CD4-positive, CD25-positive, alpha-beta regulatory T cell (primary cell): ENCODE measurements at regions not wholly inside any gene's neighbourhood (a gene's known extent, or its start where the extent isn't known, plus 50 kb on each side); places are given as distances from the start of the nearest gene placed in this dataset.

ENCODE experiments used
- ATAC-seq, 2 donors: fragments of 150-1000 bp; cut with Tn5 transposase; one replicate each; pipeline ENCODE4 v1.10.0; 2021; ENCODE audit warnings: low read depth in 2 of 2, moderate number of reproducible peaks in 2 of 2, moderate library complexity in 1 of 2
- DNase-seq, 3 donors: peaks; one replicate each; pipeline versions ENCODE4 v3.0.0 to v3.0.0-alpha.2; 2012 to 2022; ENCODE audit warnings: mixed read lengths in 1 of 3
- H3K27ac ChIP-seq: one replicate; pipeline ENCODE4 v1.7.0; 2013; ENCODE audit warnings: mild to moderate bottlenecking, low read length; ENCODE audit not compliant: insufficient read depth, poor library complexity, severe bottlenecking
- H3K27me3 ChIP-seq: one replicate; pipeline ENCODE4 v1.7.0; 2013; ENCODE audit warnings: low read length; ENCODE audit not compliant: control insufficient read depth, insufficient read depth
- H3K36me3 ChIP-seq: one replicate; pipeline ENCODE4 v1.7.0; 2013; ENCODE audit warnings: mild to moderate bottlenecking, low read length, moderate library complexity; ENCODE audit not compliant: control insufficient read depth, insufficient read depth
- H3K4me1 ChIP-seq: 2 replicates; pipeline ENCODE4 v1.7.0; 2013; ENCODE audit warnings: mild to moderate bottlenecking, low read length; ENCODE audit not compliant: insufficient read depth, control insufficient read depth, poor library complexity, severe bottlenecking
- H3K4me3 ChIP-seq: one replicate; pipeline ENCODE4 v1.7.0; 2013; ENCODE audit warnings: low read depth, mild to moderate bottlenecking, low read length, moderate library complexity
- H3K9me3 ChIP-seq, 2 experiments: 1 replicate in 1 of 2; 2 replicates in 1 of 2; pipeline ENCODE4 v1.7.0; 2013; ENCODE audit warnings: low read length in 2 of 2, mild to moderate bottlenecking in 1 of 2, moderate library complexity in 1 of 2; ENCODE audit not compliant: control insufficient read depth in 2 of 2
- H3K27ac Mint-ChIP-seq, 3 donors: one replicate each; pipeline ENCODE4 v1.8.0; 2020 to 2022; ENCODE audit warnings: mild to moderate bottlenecking in 3 of 3, mixed read lengths in 3 of 3, moderate library complexity in 2 of 3
- H3K27me3 Mint-ChIP-seq: one replicate; pipeline ENCODE4 v1.8.0; 2022; ENCODE audit warnings: mild to moderate bottlenecking, mixed read lengths
- H3K36me3 Mint-ChIP-seq: one replicate; pipeline ENCODE4 v1.8.0; 2020; ENCODE audit warnings: mixed read lengths
- H3K4me1 Mint-ChIP-seq, 4 donors: one replicate each; pipeline ENCODE4 v1.8.0; 2020 to 2022; ENCODE audit warnings: mixed read lengths in 4 of 4, mild to moderate bottlenecking in 1 of 4
- H3K4me3 Mint-ChIP-seq, 4 donors: one replicate each; pipeline ENCODE4 v1.8.0; 2020 to 2022; ENCODE audit warnings: mild to moderate bottlenecking in 4 of 4, mixed read lengths in 4 of 4, moderate library complexity in 3 of 4
- H3K9me3 Mint-ChIP-seq, 7 donors: one replicate each; pipeline ENCODE4 v1.8.0; 2020 to 2022; ENCODE audit warnings: mixed read lengths in 7 of 7, mild to moderate bottlenecking in 3 of 7, moderate library complexity in 2 of 7

- no peaks in the 10 kb centered on the region for H3K4me1 ChIP-seq
- DNase-seq (no peak), ATAC-seq (no peak)
- peaks cover 6% of the 10 kb centered on the region for H3K27me3 ChIP-seq
- H3K4me3 ChIP-seq, result no peak overlapping the region
- H3K9me3 ChIP-seq, result no peaks in the 10 kb centered on the region
- Mint-ChIP-seq H3K9me3 (peaks cover 0 to 9% (median 0%) of the 10 kb centered on the region in 7 donors), H3K27me3 (peaks cover 19% of the 10 kb centered on the region), H3K27ac (no peak overlapping the region), H3K4me1 (no peaks in the 10 kb centered on the region), H3K36me3 (no peaks in the 10 kb centered on the region), H3K4me3 (no peak overlapping the region)
- no peak overlapping the region for H3K27ac ChIP-seq
- H3K36me3 ChIP-seq, result no peaks in the 10 kb centered on the region
Observed at GRCh38 chr21:35198565-35198964, 149.5 kb upstream of the RUNX1 start.

- Mint-ChIP-seq H3K27me3 (peaks cover 20% of the 10 kb centered on the region), H3K27ac (no peak overlapping the region), H3K36me3 (no peaks in the 10 kb centered on the region), H3K4me1 (no peaks in the 10 kb centered on the region), H3K9me3 (peaks cover 0 to 9% (median 0%) of the 10 kb centered on the region in 7 donors), H3K4me3 (no peak overlapping the region)
- Histone ChIP-seq H3K27ac (no peak overlapping the region), H3K27me3 (peaks cover 6% of the 10 kb centered on the region), H3K36me3 (no peaks in the 10 kb centered on the region), H3K9me3 (no peaks in the 10 kb centered on the region), H3K4me1 (no peaks in the 10 kb centered on the region), H3K4me3 (no peak overlapping the region)
- ATAC-seq (no peak), DNase-seq (no peak)
Observed at GRCh38 chr21:35197992-35198431, 148.9 kb upstream of the RUNX1 start.

- no peaks in the 10 kb centered on the region for H3K4me1 ChIP-seq
- DNase-seq (no peak), ATAC-seq (no peak)
- Mint-ChIP-seq H3K27me3 (peaks cover 24% of the 10 kb centered on the region), H3K4me1 (no peaks in the 10 kb centered on the region), H3K9me3 (peaks cover 0 to 9% (median 0%) of the 10 kb centered on the region in 7 donors), H3K27ac (no peak overlapping the region), H3K36me3 (no peaks in the 10 kb centered on the region), H3K4me3 (no peak overlapping the region)
- no peak overlapping the region for H3K27ac ChIP-seq
- no peaks in the 10 kb centered on the region for H3K9me3 ChIP-seq
- peaks cover 6% of the 10 kb centered on the region for H3K27me3 ChIP-seq
- no peaks in the 10 kb centered on the region for H3K36me3 ChIP-seq
- no peak overlapping the region for H3K4me3 ChIP-seq
Observed at GRCh38 chr21:35197191-35197590, 148.1 kb upstream of the RUNX1 start.

- H3K4me3 Mint-ChIP-seq, result no peak overlapping the region
- no peak for DNase-seq
- H3K27ac ChIP-seq, result no peak overlapping the region
- peaks cover 6% of the 10 kb centered on the region for H3K27me3 ChIP-seq
- peaks cover 21% of the 10 kb centered on the region for H3K27me3 Mint-ChIP-seq
- H3K4me1 ChIP-seq, result no peaks in the 10 kb centered on the region
- H3K9me3 Mint-ChIP-seq, result peaks cover 0 to 9% (median 0%) of the 10 kb centered on the region in 7 donors
- H3K4me3 ChIP-seq, result no peak overlapping the region
- no peaks in the 10 kb centered on the region for H3K4me1 Mint-ChIP-seq
- no peaks in the 10 kb centered on the region for H3K36me3 Mint-ChIP-seq
- no peaks in the 10 kb centered on the region for H3K36me3 ChIP-seq
- no peak for ATAC-seq
- H3K9me3 ChIP-seq, result no peaks in the 10 kb centered on the region
- no peak overlapping the region for H3K27ac Mint-ChIP-seq
Observed at GRCh38 chr21:35196128-35196527, 147.0 kb upstream of the RUNX1 start.

DNA sequence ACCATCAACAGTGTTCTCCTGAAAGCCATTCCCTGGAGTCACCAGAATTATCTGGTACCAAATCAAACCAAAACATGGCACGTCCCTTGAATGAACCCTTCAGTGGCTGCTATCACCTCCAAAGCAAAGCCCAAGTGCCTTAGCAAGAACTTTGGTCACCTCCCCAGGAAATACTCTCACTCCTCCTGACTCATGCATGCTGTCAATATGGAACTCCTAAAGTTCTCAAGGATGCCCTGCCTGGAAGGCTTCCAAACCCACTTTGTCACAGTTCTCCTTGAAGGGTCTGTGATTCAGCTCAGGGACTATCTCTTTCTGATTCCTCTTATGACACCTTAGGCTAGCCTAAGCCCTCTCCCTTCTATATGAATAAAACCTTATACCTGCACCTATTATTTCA, 146.1 kb upstream of the RUNX1 start:
- peaks cover 6% of the 10 kb centered on the region for H3K27me3 ChIP-seq
- H3K27me3 Mint-ChIP-seq, result peaks cover 22% of the 10 kb centered on the region
- H3K36me3 ChIP-seq, result no peaks in the 10 kb centered on the region
- no peak overlapping the region for H3K4me3 Mint-ChIP-seq
- no peak for ATAC-seq
- no peaks in the 10 kb centered on the region for H3K4me1 Mint-ChIP-seq
- no peaks in the 10 kb centered on the region for H3K9me3 ChIP-seq
- no peak overlapping the region for H3K27ac ChIP-seq
- no peaks in the 10 kb centered on the region for H3K4me1 ChIP-seq
- no peaks in the 10 kb centered on the region for H3K36me3 Mint-ChIP-seq
- H3K9me3 Mint-ChIP-seq, result peaks cover 0 to 9% (median 0%) of the 10 kb centered on the region in 7 donors
- H3K27ac Mint-ChIP-seq, result no peak overlapping the region
- DNase-seq, result no peak
- H3K4me3 ChIP-seq, result no peak overlapping the region

- H3K4me1 ChIP-seq, result no peaks in the 10 kb centered on the region
- no peak overlapping the region for H3K27ac Mint-ChIP-seq
- no peak overlapping the region for H3K4me3 ChIP-seq
- H3K36me3 ChIP-seq, result no peaks in the 10 kb centered on the region
- peaks cover 0 to 5% (median 0%) of the 10 kb centered on the region in 7 donors for H3K9me3 Mint-ChIP-seq
- H3K4me3 Mint-ChIP-seq, result no peak overlapping the region
- no peaks in the 10 kb centered on the region for H3K36me3 Mint-ChIP-seq
- peaks cover 6% of the 10 kb centered on the region for H3K27me3 ChIP-seq
- peaks cover 26% of the 10 kb centered on the region for H3K27me3 Mint-ChIP-seq
- no peak for DNase-seq
- H3K9me3 ChIP-seq, result no peaks in the 10 kb centered on the region
- no peak for ATAC-seq
- H3K27ac ChIP-seq, result no peak overlapping the region
- no peaks in the 10 kb centered on the region for H3K4me1 Mint-ChIP-seq
Observed at GRCh38 chr21:35191754-35192153, 142.7 kb upstream of the RUNX1 start.

GRCh38 chr21:35191128-35191527, 142.0 kb upstream of the RUNX1 start:
- Mint-ChIP-seq H3K9me3 (peaks cover 0 to 5% (median 0%) of the 10 kb centered on the region in 7 donors), H3K36me3 (no peaks in the 10 kb centered on the region), H3K27ac (no peak overlapping the region), H3K27me3 (peaks cover 26% of the 10 kb centered on the region), H3K4me1 (no peaks in the 10 kb centered on the region), H3K4me3 (no peak overlapping the region)
- Histone ChIP-seq H3K36me3 (no peaks in the 10 kb centered on the region), H3K27ac (no peak overlapping the region), H3K4me1 (no peaks in the 10 kb centered on the region), H3K9me3 (no peaks in the 10 kb centered on the region), H3K27me3 (peaks cover 6% of the 10 kb centered on the region), H3K4me3 (no peak overlapping the region)
- DNase-seq (no peak), ATAC-seq (no peak)

- H3K4me1 ChIP-seq, result no peaks in the 10 kb centered on the region
- H3K36me3 Mint-ChIP-seq, result no peaks in the 10 kb centered on the region
- no peaks in the 10 kb centered on the region for H3K36me3 ChIP-seq
- H3K4me1 Mint-ChIP-seq, result no peaks in the 10 kb centered on the region
- H3K4me3 Mint-ChIP-seq, result no peak overlapping the region
- peaks cover 5% of the 10 kb centered on the region for H3K27me3 ChIP-seq
- no peak overlapping the region for H3K27ac ChIP-seq
- H3K9me3 ChIP-seq, result no peaks in the 10 kb centered on the region
- no peak overlapping the region for H3K4me3 ChIP-seq
- no peak for ATAC-seq
- no peak for DNase-seq
- no peak overlapping the region for H3K27ac Mint-ChIP-seq
- H3K9me3 Mint-ChIP-seq, result peaks cover 0 to 5% (median 0%) of the 10 kb centered on the region in 7 donors
- H3K27me3 Mint-ChIP-seq, result peaks cover 22% of the 10 kb centered on the region
Observed at GRCh38 chr21:35190201-35190701, 141.1 kb upstream of the RUNX1 start.
